ENCODE measurements at regions not wholly inside any gene's neighbourhood (a gene's known extent, or its start where the extent isn't known, plus 50 kb on each side); places are given as distances from the start of the nearest gene placed in this dataset.

GRCh38 chr20:60728705-60729104 lies 523.4 kb upstream of the CDH4 start:
- DNase-seq = no peak

GRCh38 chr20:60729135-60729900 lies 522.7 kb upstream of the CDH4 start:
- no peak for DNase-seq

GRCh38 chr20:60732322-60732721 lies 519.7 kb upstream of the CDH4 start:
- no peak for DNase-seq

- no peak for DNase-seq
Observed at GRCh38 chr20:60748086-60748485, 504.0 kb upstream of the CDH4 start.

- DNase-seq = no peak
Observed at GRCh38 chr20:60749804-60750602, 502.1 kb upstream of the CDH4 start.

GRCh38 chr20:60750909-60751308 lies 501.2 kb upstream of the CDH4 start:
- DNase-seq = no peak

GRCh38 chr20:60751826-60752225 lies 500.2 kb upstream of the CDH4 start:
- DNase-seq = no peak

GRCh38 chr20:60752741-60753420 lies 499.2 kb upstream of the CDH4 start:
- DNase-seq = no peak

GRCh38 chr20:60754856-60755255 lies 497.2 kb upstream of the CDH4 start:
- no peak for DNase-seq

- DNase-seq = no peak
Observed at GRCh38 chr20:60759651-60760050, 492.4 kb upstream of the CDH4 start.

- no peak for DNase-seq
Observed at GRCh38 chr20:60760256-60761000, 491.6 kb upstream of the CDH4 start.

GRCh38 chr20:60761056-60761455 lies 491.0 kb upstream of the CDH4 start:
- DNase-seq = no peak

GRCh38 chr20:60762386-60762785 lies 489.7 kb upstream of the CDH4 start:
- no peak for DNase-seq

GRCh38 chr20:60764328-60764727 lies 487.7 kb upstream of the CDH4 start:
- no peak for DNase-seq

- no peak for DNase-seq
Observed at GRCh38 chr20:60764771-60765170, 487.3 kb upstream of the CDH4 start.

- DNase-seq = no peak
Observed at GRCh38 chr20:60765821-60766403, 486.1 kb upstream of the CDH4 start.

- no peak for DNase-seq
Observed at GRCh38 chr20:60768216-60768615, 483.8 kb upstream of the CDH4 start.

GRCh38 chr20:60780388-60781025 lies 471.6 kb upstream of the CDH4 start:
- no peak for DNase-seq

GRCh38 chr20:60782959-60783625 lies 469.0 kb upstream of the CDH4 start:
- no peak for DNase-seq

- no peak for DNase-seq
Observed at GRCh38 chr20:60785301-60785700, 466.8 kb upstream of the CDH4 start.

- no peak for DNase-seq
Observed at GRCh38 chr20:60785785-60786184, 466.3 kb upstream of the CDH4 start.

Data from midbrain (tissue), 1 donor.